ENCODE measurements at regions not wholly inside any gene's neighbourhood (a gene's known extent, or its start where the extent isn't known, plus 50 kb on each side); places are given as distances from the start of the nearest gene placed in this dataset.

DNA sequence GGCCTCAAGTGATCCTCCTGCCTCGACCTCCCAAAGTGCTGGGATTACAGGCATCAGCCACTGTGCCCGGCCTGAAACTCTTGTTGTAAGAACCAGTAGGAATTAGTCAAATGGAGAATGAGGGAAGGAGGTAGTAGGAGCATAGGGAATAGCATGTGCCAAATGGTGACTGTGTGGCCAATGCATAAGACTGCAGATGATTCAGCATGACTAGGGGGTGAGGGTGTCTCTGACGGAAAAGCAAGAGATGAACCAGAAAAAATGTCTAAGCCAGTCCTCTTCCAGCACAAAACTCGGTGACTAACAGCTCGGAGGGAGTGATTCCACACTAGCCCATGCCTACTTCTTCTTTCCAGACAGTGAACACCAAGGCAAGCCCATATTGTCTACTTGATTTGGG, 58.2 kb upstream of the DUSP21 start:
- no peak for TF ChIP-seq TAF1 (IDR thresholded peaks at IDR 0.05; ENCODE audit: low read depth, low read length)
- TF ChIP-seq POLR2A (IDR thresholded peaks at IDR 0.05; ENCODE audit: low read depth, low read length) = no peak
- no peak for TF ChIP-seq POLR2AphosphoS5 (IDR thresholded peaks at IDR 0.05; ENCODE audit: low read depth, low read length)
